GM21723 (cell line): ENCODE measurements at regions not wholly inside any gene's neighbourhood (a gene's known extent, or its start where the extent isn't known, plus 50 kb on each side); places are given as distances from the start of the nearest gene placed in this dataset.

Experiments
- ATAC-seq: cut with Tn5 transposase; IDR thresholded peaks from one replicate; pipeline ENCODE4 v1.9.1; 2021; ENCODE audit warnings: mild to moderate bottlenecking, moderate library complexity; ENCODE audit not compliant: unreplicated experiment

GRCh38 chr9:32322622-32323021 is 61.8 kb upstream of the ACO1 start:
- no peak for ATAC-seq

GRCh38 chr9:32326146-32326545 is 58.3 kb upstream of the ACO1 start:
- no peak for ATAC-seq

GRCh38 chr9:32331240-32331639 is 53.2 kb upstream of the ACO1 start:
- ATAC-seq = no peak

GRCh38 chr9:32334112-32334511 is 50.3 kb upstream of the ACO1 start:
- ATAC-seq = no peak
